Stimulated activated CD8-positive, alpha-beta memory T cell treated with anti-CD3 and anti-CD28 coated beads, Interleukin-2, amount 100 ng/mL, for 1 hour (primary cell): ENCODE measurements at regions not wholly inside any gene's neighbourhood (a gene's known extent, or its start where the extent isn't known, plus 50 kb on each side); places are given as distances from the start of the nearest gene placed in this dataset.

Experiments used
- DNase-seq, 2 donors: peaks; one replicate each; pipeline ENCODE4 v3.0.0-alpha.2; 2020; ENCODE audit warnings: low read depth in 2 of 2

DNA sequence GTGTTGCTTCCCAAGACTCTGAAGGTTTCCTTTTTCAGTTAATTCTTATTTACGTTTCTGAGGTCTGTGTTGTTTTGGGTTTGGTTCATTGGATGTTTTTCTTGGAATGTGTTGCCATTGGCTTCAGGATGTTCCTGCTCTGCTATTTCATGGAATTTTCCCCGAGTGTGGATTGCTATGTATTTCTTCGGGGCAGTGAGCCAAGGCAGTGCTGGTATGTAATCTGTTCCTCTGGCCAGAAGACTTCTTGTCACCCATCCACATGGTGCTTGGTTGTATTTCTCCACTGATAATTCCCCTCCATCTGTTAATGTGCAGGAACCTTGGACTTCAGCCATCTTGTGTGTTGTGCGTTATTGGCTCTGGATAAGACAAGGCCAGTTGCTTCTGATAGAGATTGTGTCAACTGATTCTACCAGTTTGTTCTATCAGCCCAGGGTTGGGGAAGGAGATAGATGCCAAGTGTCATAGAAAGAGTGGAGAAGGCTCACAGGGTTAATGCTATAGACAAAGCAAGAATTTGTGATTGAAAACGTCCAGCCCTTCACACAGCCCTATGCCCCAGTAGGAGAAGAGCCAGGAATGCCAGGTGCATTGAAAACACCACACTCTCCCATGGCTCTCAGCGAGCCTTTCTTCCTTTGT, 505.2 kb downstream of the PLPP3 start:
- no peak for DNase-seq

DNA sequence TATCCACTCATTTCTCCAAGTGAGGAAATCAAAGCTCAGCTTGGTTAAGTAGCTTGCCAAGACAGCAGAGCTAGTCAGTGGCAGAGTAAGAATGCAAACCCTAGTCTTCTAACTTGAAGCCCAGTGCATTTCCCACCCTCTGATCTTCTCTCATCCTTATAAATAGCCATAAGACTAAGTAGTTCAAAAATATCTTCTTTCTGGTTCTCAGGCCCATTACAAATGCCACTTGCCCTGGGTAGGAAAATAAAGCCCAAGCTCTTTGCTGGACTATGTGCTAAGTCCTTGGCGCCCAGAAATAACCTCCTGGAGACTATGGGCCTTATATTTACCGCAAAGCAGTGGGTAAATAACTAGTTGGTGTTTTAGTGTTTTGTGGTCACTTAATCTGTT, 505.8 kb downstream of the PLPP3 start:
- no peak for DNase-seq

DNA sequence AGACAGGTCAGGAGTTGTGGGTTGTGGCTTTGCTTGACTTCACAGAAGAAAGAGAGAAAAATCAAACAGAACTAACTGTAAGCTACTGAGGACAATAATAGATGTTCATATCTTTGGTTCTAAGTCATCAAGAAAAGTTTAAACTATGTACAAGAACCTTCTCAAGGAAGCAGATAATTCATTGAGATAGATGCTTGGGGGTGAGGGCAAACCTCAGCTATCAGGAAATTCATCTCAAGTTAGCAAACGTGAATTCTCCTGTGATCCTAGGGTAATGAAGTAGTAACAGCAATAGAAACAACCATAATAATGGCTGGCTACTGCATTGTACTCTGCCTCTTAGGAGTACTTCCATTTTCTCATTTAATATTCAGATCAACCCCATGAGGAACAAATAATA, 506.2 kb downstream of the PLPP3 start:
- no peak for DNase-seq

DNA sequence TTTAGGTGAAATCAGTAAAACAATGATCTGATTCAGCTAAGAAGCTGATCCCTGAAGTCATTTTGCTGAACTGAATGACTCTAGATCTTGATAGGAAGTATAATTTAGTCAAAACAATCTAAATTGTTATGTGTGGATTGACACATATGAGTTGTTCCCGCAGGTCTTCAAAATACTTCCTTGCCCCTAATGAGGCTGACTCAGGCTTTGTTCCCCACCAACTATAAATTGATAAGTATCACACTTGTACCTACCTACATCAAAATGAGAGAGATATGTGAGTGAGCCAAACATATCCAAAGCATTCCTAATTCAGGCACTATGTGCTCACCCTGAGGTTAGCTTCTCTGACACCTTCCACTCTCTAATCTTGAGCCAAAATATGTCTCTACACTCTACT, 507.1 kb downstream of the PLPP3 start:
- no peak for DNase-seq

DNA sequence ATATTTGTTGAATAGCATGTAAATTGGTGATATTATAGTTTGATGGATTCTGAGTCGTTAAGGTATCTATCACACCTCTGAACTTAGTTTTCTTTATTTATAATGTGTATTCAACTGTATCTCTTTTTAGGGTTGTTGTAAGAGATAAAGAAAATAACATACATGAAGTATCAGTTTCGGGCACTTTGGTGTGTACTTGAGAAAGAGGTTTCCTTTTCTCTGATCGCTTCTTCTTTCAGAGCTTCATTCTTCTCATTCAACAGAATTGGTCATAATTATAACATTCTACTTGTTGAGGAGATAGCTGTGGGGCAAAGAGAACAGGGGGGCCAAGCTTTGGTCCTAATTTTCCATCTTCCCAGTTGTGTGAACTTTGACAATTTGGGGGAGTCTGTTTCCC, 508.0 kb downstream of the PLPP3 start:
- DNase-seq = no peak

DNA sequence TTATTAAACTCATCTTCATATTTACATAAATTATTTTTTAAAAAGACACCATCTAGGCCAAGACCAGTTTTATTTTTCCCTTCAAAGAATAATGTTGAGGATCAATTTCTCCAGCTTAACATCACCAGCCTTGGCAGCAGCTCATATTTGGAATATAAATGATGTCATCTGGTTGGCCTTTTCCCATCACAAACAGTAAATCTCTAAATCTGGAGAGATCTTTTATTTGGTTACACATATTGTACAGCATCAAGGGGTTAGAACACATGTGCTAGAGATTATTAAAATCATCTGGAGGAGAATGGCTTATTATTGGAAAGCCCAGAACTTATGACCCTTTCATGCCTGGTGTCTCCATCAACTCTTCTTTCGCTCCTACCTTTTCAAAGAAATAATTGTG, 508.8 kb downstream of the PLPP3 start:
- DNase-seq = no peak

DNA sequence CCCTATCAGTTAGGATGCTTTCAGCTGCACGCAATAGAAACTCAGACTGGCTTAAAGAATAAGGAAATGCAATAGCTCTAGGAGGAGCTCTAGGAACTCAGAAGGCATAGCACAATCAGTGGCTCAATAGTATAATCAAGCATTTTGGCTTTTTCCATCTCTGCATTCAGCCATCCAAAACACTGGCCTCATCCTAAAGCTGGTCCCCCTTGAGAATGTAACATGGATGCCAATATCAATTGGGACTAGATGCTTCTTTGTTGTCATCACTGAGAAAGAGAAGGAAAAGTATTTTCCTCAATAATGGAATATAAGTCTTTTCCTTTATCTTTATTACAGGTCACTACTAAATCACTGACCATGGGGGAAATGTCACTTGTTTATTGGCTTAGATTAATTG, 509.5 kb downstream of the PLPP3 start:
- DNase-seq = no peak

DNA sequence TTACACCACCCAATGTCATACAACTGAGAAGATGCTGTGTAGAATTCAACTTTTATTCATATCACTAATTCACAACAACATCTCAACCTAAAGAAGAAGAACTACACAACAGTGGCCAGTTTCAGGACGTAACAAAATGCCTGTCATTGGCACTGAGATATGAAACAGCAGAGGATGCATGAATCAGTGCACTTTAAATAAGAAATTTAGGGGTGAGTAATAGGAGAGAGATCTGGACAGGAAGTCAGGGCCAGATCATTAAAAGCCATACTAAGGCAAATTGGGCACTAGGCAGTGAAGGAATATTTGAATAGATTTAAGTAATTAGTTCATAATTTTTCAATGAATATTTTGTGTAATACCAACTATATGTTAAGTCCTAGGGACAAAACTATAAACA, 510.5 kb downstream of the PLPP3 start:
- DNase-seq = no peak

DNA sequence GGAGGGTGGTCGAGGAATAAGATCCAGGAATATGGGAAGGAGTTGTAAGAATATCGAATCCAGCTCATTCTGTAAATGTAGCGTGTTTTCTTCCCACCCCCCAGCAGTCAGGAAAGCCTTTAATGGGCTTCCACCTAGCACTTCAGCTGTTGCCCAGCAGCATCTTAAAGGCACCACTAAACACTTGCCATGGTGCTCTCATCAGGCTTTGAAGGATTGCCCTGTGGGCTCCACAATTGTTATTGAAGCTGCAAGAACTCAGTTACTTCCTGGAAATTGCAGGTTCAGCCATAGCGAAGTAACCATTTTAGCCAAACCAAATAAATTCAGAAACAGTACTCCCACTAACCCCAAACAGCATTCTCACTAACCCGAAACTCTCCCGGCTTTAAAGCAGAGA, 511.2 kb downstream of the PLPP3 start:
- no peak for DNase-seq

DNA sequence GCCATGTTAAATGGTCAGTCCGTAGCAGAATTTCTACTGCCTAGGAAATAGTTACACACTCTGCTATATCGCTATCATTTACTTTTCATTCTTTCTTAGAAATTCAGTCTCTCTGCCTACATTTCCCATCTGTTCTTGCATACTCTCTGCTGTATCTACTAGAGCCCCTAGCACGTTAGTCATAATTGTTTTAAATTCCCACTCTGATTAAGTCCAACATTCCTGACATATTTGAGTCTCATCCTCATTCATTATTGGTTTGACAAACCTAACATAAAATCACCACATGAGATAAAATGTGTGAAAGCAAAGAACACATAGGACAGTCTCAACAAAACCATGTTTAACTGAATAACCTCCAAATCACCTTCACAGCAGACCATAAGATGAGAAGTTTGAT, 513.6 kb downstream of the PLPP3 start:
- no peak for DNase-seq

DNA sequence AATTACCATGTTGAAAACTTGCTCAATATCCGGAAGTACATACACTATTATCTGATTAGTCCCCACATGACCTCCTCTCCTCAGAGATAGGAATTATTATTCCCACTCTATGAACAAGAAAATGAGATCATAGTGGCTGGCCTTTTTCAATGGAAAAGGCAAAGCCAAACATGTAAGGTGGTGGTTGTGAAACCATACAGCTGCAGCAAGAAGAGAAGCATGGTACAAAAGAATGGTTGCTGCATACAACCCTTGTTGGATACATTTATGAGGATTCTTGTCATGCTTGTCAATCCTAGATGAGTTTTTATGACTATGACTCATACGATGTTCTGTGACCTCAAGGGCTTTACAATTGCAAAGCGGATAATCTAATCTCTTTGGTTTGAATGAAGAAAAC, 514.7 kb downstream of the PLPP3 start:
- DNase-seq = no peak

DNA sequence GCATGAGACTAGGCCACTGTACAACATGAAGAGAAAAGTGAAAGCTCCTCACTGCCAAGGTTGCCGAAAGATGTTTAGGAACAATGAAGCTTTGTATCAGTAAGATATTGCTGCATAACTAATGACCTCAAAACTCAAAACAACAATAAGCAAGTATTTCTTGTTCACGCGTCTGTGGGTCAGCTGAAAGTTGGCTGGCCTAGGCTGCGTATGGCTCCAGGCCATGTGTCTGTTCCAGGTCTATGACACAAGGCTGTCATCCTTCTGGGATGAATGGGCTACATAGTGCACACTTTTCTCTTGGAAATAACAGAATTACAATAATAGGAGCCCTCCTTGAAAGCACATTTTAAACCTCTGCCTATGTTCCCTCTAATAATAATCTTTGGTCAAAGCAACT, 515.9 kb downstream of the PLPP3 start:
- DNase-seq = no peak

DNA sequence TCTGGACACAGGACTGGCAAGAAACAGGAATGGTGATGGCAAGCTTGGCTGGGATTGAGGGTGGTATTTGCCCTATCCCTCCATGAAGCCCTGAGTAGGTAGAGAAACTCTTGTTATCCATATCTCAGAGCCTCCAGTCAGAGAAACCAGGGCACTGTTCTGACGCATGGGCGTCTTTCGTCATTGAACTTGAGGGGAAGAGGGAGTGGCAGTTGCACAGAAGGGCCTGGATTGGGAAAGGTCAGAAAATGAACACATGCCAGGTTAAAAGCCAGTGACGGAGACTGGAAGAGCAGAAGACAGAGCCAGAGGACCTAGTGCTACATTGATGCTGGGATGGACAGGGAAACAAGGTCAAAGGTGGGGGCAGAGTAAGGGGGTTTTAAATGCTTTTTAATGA, 516.7 kb downstream of the PLPP3 start:
- DNase-seq = no peak

DNA sequence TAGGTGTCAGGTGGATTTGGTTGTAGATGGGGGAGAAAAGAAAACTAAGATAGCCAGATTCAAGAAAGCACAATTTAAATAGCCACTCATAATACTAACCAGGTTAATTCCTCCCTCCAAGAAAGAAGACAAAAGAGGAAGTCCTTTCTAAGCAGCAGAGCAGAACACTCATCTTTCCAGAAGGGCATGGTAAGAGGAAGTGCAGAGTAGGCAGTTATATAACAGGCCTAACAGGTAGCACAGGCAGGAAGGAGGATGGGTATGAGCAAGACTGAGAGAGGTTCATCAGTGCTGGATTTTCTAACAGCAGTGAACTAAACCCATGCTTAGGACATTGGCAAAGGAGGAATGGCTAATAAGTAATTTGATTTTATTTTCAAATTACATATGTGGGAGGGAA, 517.5 kb downstream of the PLPP3 start:
- no peak for DNase-seq

DNA sequence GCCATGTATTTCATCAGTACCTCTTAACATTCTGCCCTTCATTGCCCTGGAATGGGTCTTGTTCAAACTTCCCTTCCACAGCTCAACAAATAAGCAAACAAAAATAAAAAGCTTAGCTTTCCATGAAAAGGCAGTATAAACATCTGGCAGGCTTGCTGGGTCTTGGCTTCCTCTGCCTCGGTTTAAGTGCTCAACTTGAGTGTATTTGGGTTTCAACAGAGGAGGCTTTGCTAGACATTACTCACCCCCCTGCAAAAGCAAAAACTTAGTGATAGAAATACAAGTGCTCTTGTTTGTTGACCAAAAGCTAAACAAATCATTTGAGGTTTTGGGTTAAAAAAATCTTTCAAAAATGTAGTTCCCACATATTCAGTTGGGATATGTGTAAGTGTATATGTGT, 518.5 kb downstream of the PLPP3 start:
- no peak for DNase-seq

DNA sequence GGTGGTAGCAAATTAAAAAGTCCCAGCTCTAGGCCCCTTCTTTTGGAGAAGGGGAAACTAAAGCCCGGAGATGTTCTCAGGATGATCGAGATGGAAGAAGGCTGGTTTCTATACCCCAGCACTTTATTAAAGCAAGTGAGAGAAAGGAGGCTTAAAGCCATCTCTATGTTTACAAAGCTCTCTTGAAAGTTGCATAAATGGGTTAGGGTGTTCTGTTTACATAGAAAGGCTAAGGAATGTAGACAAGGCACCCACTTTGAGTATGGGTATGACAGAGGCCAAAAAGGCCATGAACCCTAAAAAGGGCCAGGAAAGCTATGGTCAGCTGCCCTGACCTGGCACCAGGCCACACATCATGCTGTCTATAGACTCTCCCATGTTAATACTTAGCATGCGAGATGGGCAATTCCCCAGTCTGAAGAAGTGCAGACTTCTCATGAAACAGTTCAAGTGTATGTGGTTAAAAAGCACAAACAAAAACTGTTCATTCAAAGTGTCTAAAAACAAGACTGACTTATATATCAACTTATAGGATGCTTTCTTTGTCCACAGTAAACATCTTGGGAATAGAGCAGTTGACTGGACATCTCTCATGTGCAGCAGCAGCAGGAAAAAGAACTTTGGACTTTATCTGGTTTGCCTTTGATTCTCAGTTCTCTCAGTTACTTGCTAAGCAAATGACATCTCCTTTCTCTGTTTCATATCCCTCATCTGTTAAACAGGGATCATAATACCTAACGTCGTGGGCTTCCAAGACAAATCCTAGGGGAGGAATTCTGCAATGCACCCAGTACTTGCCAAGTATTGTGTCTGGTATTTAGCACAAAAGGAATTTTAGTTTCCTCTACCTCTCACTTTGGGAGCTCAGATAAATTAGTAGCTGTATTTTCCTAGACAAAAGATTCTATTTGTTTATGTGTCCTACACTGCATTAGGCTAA, 521.6 kb downstream of the PLPP3 start:
- DNase-seq = no peak

DNA sequence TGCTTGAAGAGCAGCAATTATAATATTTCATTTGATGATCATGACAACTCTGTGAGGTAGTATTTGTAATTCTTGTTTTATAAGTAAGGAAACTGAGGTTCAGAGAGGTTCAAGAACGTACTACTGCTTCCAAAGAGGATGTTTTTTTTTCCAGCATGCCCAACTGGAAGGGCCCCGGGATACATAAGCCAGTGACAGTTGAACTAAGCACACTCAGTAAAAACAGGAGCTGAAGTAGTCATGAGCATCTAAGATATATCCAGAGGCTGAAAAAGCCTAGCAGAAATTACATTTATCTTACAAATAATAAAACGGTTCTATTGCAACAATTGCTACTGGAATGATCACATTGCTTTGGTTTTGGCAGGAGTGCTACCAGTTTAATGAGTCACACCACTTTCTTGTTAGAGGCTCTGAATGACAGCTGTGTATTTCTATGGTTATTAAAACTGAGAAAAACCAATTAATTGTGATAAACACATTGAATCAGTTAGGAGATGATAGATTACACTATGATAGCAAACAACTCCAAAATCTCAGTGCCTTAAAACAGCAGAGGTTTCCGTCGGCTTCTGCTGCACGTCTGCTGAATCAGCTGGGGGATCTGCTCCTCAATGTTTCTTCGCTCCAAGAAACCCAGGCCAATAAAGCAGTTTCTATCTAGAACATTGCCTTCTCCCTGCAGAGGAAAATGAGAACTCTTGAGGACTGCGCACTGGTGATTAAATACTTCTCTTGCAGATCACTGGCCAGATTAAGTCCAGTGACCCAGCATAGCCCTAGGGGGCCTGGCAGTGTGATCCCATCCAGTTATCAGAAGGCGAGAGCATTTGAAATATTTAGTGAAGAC, 522.7 kb downstream of the PLPP3 start:
- no peak for DNase-seq

DNA sequence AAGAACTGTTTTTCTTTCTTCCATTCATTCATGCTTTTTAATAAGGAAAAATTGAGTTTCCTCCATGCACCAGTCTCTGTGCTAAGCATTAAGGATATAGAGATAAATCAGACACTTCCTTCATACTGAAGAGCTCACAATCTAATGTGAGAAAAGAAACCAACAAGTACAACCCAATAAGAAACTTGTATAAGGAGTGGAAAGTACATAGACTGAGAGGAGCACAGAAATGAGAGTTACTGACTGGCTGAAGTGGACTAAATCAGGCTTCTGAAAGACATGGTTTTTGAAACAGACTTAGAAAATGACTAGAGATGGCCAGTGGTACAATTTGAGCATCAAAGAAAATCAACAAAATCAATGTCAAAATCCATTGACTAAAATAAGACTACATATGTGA, 524.4 kb downstream of the PLPP3 start:
- DNase-seq = no peak

DNA sequence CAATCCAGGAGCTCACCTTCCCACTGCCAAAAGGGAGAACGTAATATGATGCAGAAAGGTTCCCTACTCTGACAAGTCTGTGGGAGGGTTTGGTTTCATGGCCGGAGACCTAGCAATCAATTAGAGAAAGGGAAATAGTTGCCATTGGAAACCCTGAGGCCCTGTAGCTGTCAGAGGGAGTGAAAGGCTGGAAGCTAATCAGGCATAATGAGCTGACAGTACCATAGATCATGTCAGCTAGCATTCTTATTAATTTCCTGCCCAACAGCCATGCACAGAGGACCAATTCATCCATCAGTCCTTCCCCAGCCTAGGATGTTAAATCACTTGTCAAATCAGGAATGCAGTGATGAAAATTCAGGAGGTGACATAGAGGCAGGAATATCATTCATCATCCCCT, 527.3 kb downstream of the PLPP3 start:
- no peak for DNase-seq

DNA sequence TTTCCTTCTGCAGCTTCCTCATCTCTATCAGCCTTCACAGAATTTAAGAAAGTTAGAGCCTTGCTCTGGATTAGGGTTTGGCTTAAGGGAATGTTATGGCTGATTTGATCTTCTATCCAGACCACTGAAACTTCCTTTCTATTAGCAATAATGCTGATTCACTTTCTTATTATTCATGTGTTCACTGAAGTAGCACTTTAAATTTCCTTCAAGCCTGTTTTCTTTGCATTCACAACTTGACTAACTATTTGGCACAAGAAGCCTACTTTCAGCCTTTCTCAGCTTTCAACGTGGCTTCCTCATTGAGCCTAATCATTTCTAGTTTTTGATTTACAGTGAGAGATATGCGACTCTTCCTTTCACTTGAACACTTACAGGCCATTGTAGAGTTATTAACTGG, 528.5 kb downstream of the PLPP3 start:
- no peak for DNase-seq

DNA sequence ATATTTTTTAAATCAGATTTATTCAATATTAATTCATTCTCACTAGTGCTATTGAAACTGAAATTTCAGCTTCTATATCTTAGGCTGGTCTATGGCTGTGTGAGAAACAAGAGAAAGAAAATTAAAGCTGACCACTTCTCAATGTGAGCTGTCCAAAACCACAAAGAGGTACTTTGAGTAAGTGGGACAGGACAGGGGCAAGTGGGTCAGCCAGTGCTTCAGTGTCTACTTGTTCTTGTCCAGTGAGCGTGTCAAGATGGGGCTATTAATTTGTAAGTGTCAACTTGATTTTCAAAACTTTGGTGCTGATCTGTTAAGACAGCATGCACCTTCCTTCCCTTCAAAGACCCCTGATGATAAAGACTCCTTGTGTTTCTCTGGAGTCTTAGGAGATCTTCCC, 533.9 kb downstream of the PLPP3 start:
- DNase-seq = no peak

DNA sequence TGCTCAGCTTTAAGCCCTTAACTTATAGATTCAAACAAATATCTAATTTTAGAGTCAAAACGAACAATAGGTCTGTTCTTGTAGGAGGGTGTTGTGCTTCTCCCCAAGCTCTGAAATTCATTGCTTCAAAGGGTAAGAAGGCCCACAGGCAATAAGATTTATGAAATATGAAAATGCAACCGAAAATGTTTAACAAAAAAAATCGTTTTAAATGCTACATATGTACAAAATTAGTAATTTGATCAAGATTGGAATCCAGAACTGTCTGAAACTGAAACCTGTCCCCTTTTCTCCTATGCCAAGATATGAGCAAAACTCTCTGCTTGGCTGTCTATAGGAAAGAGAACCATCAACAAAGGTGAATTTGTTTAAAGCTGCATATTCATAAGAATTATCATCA, 534.3 kb downstream of the PLPP3 start:
- DNase-seq = no peak

DNA sequence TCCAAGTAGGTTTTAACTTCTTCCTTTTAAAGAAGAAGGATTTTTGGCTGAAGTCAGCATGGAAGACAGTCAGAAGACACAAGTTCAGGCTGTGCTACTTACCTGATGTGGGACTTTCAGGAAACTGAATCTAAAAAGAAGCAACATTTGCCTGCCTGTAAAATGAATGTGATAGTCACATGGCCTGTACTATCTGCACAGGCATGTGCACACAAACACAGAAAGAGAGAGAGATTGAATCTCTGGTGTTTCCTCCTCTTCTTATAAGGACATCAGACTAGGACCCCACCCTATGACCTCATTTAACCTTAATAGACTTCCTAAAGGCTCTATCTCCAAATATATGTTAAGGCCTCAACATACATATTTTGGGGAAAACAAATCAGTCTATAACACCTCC, 542.9 kb downstream of the PLPP3 start:
- no peak for DNase-seq
